Gastrocnemius medialis (tissue), 4 donors: ENCODE measurements at regions not wholly inside any gene's neighbourhood (a gene's known extent, or its start where the extent isn't known, plus 50 kb on each side); places are given as distances from the start of the nearest gene placed in this dataset.

Experiments used
- CTCF ChIP-seq, 5 experiments: fragments of 450-650 bp in 3 of 5; fragments of 200-600 bp in 2 of 5; sonication (generic) in 2 of 5; IDR thresholded peaks in 4 of 5; conservative IDR thresholded peaks in 1 of 5; 1 replicate in 4 of 5; 2 replicates in 1 of 5; pipeline ENCODE4 v1.5.1; 2016 to 2019; ENCODE audit warnings: antibody characterized with exemption in 5 of 5, mild to moderate bottlenecking in 3 of 5, moderate library complexity in 3 of 5
- POLR2A ChIP-seq, 2 donors: fragments of 450-650 bp; IDR thresholded peaks; one replicate each; pipeline ENCODE4 v1.6.1; 2017; ENCODE audit warnings: antibody characterized with exemption in 2 of 2, mild to moderate bottlenecking in 2 of 2, moderate library complexity in 2 of 2

DNA sequence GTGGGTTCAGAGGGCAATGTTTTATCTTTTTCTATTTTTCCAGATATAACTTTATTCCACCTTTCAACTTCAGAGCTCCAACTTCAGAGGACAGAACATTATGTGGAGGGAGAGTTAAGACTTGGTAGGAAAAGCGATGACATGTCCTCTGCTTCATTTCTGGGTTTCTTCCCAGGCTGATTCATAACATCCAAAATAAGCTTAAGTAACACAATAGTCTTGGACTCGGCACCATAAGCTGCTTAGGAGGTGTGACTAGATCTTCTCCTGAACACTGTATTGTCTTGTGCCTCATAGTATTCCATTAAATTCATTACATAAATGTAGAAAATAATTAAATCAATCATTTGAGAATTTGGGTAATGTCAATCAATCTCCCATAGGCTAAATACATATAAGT lies 95.5 kb upstream of the PDE3A start:
- TF ChIP-seq CTCF (IDR thresholded peaks at IDR 0.05 in 4 of 5, conservative IDR thresholded peaks at IDR 0.05 in 1 of 5), result no peak
- TF ChIP-seq POLR2A (IDR thresholded peaks at IDR 0.05), result no peak
